GM18907 (cell line): ENCODE measurements at regions not wholly inside any gene's neighbourhood (a gene's known extent, or its start where the extent isn't known, plus 50 kb on each side); places are given as distances from the start of the nearest gene placed in this dataset.

Source experiments
- ATAC-seq: cut with Tn5 transposase; IDR thresholded peaks from one replicate; pipeline ENCODE4 v1.9.1; 2021; ENCODE audit warnings: mild to moderate bottlenecking, moderate library complexity; ENCODE audit not compliant: unreplicated experiment

- no peak for ATAC-seq
Observed at GRCh38 chr5:107100121-107100520, 570.6 kb downstream of the EFNA5 start.

- no peak for ATAC-seq
Observed at GRCh38 chr5:107099506-107099905, 571.2 kb downstream of the EFNA5 start.

GRCh38 chr5:107092695-107093094 lies 578.0 kb downstream of the EFNA5 start:
- ATAC-seq: no peak

GRCh38 chr5:107090506-107090905 lies 580.2 kb downstream of the EFNA5 start:
- ATAC-seq: no peak

GRCh38 chr5:107088907-107089306 lies 581.8 kb downstream of the EFNA5 start:
- no peak for ATAC-seq

GRCh38 chr5:107085572-107085971 lies 585.2 kb downstream of the EFNA5 start:
- no peak for ATAC-seq

GRCh38 chr5:107074996-107075395 lies 595.7 kb downstream of the EFNA5 start:
- ATAC-seq: no peak

GRCh38 chr5:107072967-107073366 lies 597.8 kb downstream of the EFNA5 start:
- ATAC-seq: no peak

- no peak for ATAC-seq
Observed at GRCh38 chr5:107072440-107072839, 598.3 kb downstream of the EFNA5 start.

- ATAC-seq: no peak
Observed at GRCh38 chr5:107068782-107069181, 602.0 kb downstream of the EFNA5 start.

GRCh38 chr5:107067395-107067794 lies 603.3 kb downstream of the EFNA5 start:
- ATAC-seq: no peak

GRCh38 chr5:107063511-107063910 lies 607.2 kb downstream of the EFNA5 start:
- ATAC-seq: no peak

GRCh38 chr5:107058803-107059202 lies 611.9 kb downstream of the EFNA5 start:
- no peak for ATAC-seq

GRCh38 chr5:107058235-107058634 lies 612.5 kb downstream of the EFNA5 start:
- ATAC-seq: no peak

- no peak for ATAC-seq
Observed at GRCh38 chr5:107056278-107056677, 614.5 kb downstream of the EFNA5 start.

- no peak for ATAC-seq
Observed at GRCh38 chr5:107047048-107047447, 623.7 kb downstream of the EFNA5 start.

GRCh38 chr5:107043665-107044064 lies 627.1 kb downstream of the EFNA5 start:
- no peak for ATAC-seq

GRCh38 chr5:107040907-107041306 lies 629.8 kb downstream of the EFNA5 start:
- no peak for ATAC-seq

- no peak for ATAC-seq
Observed at GRCh38 chr5:107032629-107033028, 638.1 kb downstream of the EFNA5 start.

GRCh38 chr5:107028938-107029337 lies 641.8 kb downstream of the EFNA5 start:
- ATAC-seq: no peak

GRCh38 chr5:107025712-107026497 lies 644.8 kb downstream of the EFNA5 start:
- ATAC-seq: no peak

- ATAC-seq: no peak
Observed at GRCh38 chr5:107023732-107024131, 647.0 kb downstream of the EFNA5 start.

- ATAC-seq: no peak
Observed at GRCh38 chr5:107021575-107021974, 649.2 kb downstream of the EFNA5 start.
